ENCODE measurements at regions not wholly inside any gene's neighbourhood (a gene's known extent, or its start where the extent isn't known, plus 50 kb on each side); places are given as distances from the start of the nearest gene placed in this dataset.
"Not testable (repeated sequence)": the region's sequence is repeated elsewhere in the genome, so short reads cannot be mapped to it uniquely, and the experiment has no call there.

DNA sequence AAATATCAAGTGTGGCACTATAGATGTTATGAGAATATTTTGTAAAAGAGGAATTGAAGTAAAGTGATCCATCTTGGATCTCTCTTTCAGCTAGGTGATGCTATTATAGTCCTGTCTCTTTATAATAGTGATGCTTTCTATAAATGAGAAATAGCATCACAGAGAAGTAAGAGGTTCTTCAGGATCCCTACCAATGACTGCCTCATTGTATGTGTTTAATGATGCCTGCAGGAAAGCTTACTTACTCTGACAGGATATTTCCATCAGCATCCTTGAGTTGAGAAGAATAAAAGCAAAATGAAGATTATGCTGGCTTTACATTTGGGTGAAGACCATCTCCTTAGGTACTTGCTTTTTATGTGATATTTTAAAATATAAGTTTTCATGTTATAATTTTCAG, 846.0 kb upstream of the LRFN5 start:
- DNase-seq (ENCODE audit: extremely low read depth in 1 of 2, low read depth in 1 of 2), result no peak

DNA sequence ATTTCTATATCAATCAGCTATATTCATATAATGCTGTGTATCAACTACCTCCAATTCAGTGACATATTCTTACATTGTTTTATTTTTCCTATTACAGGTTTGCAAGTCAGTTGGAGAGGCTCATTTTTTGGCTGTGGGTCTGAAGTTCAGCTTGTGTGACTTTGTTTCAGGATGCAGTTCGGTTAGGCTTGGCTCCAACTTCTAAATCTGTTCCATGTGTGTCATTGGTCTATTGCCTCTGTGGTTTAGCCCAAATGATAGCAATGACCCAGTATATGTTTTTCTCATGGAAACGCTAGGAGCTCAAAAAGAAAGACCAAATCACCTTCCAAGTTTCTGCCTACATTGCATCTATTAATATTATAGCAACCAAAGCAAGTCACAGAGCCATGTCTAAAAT, 848.6 kb upstream of the LRFN5 start:
- no peak for DNase-seq (ENCODE audit: extremely low read depth in 1 of 2, low read depth in 1 of 2)

DNA sequence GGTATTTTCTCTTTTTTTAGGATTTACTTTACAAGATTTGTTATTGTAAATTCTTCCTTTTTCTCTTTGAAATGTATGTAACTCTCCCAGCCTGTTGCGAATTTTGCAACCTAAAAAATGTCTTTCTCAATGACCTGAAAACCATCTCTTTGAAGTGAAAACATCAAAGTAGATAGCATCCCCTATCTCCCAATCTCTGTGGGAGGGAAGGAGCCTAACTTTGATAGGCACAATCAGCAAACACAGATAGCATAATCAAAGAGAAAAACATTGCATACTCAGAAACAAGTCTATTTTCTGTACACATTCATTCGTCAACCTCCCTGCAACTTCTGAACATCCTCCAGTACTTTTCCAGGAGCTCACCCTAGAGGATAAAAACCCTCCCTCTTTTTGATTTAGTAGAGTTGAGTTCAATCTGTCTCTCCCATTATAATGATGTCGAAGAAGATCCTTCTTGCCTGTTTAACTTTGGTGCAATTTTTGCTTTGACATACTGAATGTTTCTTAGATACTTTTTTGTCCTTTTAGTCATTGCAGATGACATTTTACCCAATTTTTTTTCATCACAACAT, 849.2 kb upstream of the LRFN5 start:
- no peak for DNase-seq (ENCODE audit: extremely low read depth in 1 of 2, low read depth in 1 of 2)

DNA sequence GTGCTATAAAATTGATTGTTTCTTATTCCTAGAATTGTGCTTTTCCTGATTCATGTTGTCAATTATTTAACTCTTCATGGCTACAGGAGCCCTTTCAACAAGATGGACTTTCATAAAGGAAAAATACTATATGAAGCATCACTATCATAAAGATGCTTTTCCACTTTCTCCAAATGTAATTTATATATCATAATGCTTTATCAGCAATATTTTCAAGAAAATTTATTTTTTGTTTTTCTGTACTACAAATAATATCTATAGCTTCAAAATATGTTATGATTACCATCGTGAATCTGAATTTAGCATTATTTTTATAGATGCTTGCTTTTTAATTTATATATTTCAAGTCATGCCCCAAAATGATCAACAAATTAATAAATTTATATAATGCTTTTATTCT, 873.5 kb upstream of the LRFN5 start:
- no peak for DNase-seq (ENCODE audit: extremely low read depth in 1 of 2, low read depth in 1 of 2)

DNA sequence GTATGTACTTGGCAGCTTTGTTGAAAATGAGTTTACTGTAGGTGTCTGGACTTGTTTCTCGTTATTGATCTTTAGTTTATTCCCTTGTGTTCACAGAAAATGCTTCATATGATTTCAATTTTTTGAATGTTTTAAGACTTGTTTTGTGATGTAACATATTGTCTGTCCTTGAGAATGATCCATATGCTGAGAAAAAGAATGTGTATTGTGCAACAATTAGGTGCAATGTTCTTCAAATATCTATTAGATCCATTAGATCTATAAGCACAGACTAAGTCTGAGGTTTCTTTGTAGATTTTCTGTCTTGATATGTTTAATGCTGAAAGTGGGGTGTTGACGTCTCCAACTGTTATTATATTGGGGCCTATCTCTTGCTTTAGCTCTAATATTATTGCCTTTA, 879.6 kb upstream of the LRFN5 start:
- no peak for DNase-seq (ENCODE audit: extremely low read depth in 1 of 2, low read depth in 1 of 2)

DNA sequence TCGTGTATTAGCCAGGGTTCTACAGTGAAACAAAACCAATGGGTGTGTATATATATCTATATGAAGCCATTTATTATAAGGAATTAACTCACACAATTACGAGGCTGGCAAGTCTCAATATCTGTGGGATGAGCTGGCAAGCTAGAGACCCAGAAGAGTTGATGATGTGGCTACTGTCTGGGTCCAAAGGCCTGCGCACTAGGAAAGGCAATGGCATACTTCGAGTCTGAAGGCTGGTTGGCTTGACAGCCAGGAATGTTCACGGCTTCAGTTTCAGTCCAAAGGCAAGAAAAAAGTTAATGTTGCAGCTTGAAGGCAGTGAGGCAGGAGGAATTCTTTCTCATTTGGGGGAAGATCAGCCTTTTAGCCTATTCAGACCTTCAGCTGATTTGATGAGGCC, 893.3 kb upstream of the LRFN5 start:
- DNase-seq (ENCODE audit: extremely low read depth in 1 of 2, low read depth in 1 of 2), result no peak

DNA sequence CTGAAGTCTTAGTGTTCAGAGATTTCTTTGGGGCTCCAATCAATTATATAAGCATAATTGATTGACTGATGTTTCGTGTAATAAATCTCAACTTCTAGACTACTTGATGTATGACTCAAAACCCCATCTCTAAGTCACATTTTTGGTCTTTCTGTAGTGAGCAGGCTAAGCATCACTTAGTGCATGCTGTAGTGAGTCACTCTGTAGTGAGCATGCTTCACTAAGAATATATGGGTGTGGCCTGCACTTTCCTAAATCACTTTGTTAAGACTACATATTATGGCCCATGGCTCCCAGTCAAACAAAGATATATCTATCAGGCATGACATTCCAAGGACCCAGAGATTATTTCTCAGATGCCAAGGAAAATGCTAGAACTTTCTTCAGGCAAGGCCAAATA, 909.4 kb upstream of the LRFN5 start:
- DNase-seq (ENCODE audit: extremely low read depth in 1 of 2, low read depth in 1 of 2), result no peak

DNA sequence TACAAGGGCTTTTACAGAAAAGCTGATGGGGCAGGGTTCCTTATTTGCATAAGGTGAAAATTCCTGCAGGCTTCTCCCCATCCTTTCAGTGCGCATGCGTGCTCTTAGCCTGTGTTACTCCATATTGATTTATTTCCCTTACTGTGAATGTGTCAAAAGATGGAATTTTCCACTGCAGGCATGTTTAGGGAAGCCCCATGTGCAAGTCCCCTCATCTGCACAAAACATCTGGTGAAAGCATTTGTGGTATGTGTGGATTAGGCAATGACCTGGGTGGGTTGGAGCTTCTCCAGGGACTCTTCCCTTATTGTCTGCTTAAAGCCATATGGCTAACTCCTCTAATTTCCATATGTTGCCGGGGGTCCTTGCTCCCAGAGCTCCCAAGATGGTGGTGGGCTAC, 912.7 kb upstream of the LRFN5 start:
- no peak for DNase-seq (ENCODE audit: extremely low read depth in 1 of 2, low read depth in 1 of 2)

DNA sequence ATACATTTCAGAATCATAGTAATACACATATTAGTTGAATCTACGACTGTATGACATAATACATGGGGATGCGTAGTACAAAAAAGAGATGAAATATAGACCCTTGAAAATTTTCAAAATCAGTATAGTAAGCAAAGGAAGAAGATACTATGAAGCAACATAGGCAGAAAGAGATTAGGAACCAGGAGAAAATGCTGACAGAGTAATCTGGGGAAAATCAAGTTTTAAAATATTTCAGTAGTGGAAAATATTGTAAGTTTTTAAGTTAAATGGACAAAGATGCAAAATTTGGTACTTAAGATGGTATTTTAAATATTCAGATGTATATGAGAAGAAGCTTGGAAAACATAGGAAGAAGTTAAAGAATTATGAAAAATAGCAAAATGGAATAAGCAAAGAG, 915.6 kb upstream of the LRFN5 start:
- DNase-seq (ENCODE audit: extremely low read depth in 1 of 2, low read depth in 1 of 2), result no peak

DNA sequence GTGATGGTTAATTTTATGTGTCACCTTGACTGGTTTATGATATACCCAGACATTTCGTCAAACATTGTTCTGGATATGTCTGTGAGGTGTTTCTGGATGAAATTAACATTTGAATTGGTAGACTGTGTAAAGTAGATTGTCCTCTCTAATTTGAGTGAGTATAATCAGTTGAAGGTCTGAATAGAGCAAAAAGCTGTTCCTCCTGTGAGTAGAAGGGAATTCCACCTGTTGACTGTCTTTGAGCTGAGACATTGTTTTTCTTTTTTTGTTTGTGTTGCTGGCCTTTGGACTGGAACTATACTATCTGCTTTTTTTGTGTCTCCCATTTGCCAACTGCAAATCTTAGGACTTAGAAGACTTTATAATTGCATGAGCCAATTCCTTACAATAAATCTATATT, 920.9 kb upstream of the LRFN5 start:
- no peak for DNase-seq (ENCODE audit: extremely low read depth in 1 of 2, low read depth in 1 of 2)

DNA sequence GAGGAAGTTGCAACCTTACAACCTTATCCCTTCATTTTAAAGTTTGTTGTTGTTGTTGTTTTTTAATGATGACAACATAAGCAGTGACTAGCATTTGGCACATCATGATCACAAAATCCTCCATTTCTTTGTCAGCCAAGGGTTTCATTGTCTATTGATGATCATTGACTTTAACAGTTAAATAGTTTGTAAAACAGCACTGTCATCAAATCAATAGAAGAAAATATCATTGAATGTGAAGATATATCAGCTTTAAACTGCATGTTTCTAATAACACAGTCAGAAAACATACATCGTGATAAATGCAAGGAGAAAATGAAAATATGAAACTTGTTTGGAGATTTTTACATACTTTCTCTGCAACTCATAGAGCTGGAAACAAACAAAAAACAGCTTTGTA, 922.3 kb upstream of the LRFN5 start:
- no peak for DNase-seq (ENCODE audit: extremely low read depth in 1 of 2, low read depth in 1 of 2)

DNA sequence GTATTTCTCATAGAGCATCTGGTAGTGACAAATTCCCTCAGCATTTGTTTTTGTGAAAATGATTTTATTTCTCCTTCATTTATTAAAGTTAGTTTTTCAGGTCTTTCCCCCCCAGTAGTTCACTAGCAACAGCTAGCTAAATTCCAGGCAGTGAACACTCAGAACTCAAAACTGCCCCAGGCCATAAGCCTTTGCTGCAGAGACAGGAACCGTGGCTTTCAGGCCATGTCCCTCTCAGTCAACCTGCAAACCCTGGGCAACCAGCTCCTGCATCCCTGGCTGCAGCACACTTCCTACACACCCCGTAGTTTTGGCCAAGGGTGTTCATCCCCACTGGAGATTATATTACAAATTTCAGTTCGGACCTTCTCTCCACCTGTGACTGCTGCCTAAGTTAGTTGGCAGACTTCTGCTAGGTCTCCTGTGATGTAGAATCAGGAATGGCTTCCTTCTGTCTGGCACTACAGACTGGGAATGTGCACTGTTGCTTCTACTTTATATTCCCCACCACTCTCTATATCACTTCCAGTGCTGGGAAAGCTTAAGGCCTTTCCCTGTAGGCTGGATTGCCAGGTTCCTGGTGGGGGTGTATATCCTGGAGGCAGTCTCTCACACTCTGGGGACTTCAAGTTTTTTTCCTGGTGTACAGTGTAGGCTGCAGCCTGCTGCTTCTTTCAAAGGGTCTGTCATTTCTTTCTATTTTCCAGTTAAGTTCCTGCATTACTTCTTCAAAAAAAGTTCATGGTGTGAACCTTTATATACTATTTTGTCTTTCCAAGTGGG, 924.4 kb upstream of the LRFN5 start:
- DNase-seq (ENCODE audit: extremely low read depth in 1 of 2, low read depth in 1 of 2), result no peak

DNA sequence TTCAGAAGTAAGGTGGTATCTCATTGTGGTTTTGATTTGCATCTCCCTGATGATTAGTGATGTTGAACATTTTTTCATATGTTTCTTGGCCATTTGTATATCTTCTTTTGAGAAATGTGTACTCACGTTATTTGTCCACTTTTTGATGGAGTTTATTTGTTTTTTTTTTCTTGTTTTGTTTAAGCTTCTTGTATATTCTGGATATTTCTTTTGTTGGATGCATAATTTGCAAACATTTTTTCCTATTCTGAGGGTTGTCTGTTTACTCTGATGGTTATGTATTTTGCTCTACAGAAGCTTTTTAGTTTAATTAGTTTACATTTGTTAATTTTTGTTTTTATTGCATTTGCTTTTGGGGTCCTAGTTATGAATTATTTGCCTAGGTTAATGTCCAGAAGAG, 927.4 kb upstream of the LRFN5 start:
- no peak for DNase-seq (ENCODE audit: extremely low read depth in 1 of 2, low read depth in 1 of 2)

DNA sequence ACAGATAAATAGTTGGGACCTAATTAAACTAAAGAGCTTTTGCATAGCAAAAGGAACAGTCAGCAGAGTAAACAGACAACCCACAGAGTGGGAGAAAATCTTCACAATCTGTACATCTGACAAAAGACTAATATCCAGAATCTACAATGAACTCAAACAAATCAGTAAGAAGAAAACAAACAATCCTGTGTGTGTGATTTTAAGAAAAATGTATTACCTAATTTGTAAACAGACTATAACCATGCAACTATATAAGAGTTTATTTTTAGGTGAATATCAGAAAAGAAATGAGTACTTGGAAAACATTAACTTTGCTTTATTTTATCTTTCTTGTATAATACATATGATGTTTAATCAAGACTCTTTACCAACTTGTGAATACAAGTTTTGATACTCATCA, 929.5 kb upstream of the LRFN5 start:
- DNase-seq (ENCODE audit: extremely low read depth in 1 of 2, low read depth in 1 of 2), result not testable (repeated sequence)

DNA sequence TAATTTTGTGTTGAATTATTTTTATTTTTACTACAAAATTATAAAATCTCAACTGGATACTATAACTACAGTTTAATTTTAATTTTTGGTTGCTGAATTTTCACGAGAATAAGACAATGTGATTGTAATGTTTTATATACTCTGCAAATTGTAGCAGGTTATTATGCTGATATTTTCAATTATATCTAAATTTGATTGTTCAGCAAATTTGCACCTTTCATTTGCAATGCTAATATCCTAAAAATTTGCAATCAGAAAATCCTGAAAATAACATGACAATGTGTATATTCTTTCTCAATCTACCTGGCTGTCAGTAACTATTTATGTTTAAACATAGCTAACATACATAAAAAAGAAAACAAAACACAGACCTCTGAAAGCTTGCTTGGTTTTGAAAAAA, 932.2 kb upstream of the LRFN5 start:
- DNase-seq (ENCODE audit: extremely low read depth in 1 of 2, low read depth in 1 of 2), result no peak

DNA sequence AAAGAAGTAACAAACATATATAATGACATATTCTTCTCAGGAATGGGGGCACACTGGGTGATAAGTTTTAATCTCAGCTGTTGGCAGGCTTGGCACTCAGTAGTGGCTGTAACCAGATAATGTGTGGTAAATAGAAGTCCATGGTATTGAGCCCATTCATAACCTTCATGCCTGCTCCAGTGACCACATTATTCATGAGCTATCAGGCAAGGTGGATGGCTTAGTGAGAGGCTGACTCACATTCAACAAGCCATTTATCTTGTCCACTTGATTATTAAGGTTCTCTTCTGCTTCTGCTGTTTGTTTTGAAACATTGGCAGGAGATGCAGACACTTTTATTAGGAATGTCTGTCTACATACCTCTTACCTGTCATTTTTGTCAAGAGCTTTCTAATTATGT, 950.4 kb upstream of the LRFN5 start:
- no peak for DNase-seq (ENCODE audit: extremely low read depth in 1 of 2, low read depth in 1 of 2)

DNA sequence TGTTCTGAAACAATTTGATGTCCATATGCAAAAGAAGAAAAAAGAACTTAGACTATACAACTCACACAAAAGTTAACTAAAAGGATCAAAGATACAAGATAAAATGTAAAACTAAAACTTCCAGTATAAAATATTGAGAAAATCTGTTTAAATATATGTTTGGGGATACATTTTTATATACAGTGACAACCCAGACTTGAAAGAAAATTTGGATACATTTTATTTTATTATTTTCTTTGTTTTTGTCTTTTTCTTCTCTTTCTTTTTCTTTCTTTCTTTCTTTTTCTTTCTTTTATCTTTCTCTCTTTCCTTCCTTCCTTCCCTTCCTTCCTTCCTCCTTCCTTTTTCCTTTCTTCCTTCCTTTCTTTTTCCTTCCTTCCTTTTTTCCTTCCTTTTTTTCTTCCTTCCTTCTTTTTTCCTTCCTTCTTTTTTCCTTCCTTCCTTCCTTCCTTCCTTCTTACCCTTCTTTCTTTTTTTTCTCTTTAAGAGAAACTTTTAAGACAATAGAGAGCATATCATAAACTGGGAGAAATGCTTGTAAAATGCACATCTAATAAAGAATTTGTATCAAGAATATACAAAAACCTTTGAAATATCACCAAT, 954.5 kb upstream of the LRFN5 start:
- no peak for DNase-seq (ENCODE audit: extremely low read depth in 1 of 2, low read depth in 1 of 2)

DNA sequence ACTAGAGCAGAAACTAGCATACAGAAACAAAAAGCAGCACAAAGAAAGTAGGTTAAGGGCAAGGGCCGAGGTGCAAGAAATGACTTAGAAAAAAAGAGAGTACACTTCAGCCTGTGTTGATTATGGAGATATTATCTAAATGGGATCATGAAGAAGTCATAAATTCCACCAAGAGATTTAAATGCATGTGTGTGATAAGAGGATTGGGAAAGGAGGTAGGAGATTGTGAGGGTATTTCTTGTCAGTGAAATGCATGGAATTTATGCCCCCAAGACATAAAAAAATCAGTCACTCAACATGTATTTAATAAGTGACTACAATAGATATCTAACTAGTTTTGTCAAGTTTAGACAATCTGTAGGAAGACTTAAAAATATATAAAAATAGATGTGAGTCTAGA, 976.2 kb upstream of the LRFN5 start:
- DNase-seq (ENCODE audit: extremely low read depth in 1 of 2, low read depth in 1 of 2), result no peak

DNA sequence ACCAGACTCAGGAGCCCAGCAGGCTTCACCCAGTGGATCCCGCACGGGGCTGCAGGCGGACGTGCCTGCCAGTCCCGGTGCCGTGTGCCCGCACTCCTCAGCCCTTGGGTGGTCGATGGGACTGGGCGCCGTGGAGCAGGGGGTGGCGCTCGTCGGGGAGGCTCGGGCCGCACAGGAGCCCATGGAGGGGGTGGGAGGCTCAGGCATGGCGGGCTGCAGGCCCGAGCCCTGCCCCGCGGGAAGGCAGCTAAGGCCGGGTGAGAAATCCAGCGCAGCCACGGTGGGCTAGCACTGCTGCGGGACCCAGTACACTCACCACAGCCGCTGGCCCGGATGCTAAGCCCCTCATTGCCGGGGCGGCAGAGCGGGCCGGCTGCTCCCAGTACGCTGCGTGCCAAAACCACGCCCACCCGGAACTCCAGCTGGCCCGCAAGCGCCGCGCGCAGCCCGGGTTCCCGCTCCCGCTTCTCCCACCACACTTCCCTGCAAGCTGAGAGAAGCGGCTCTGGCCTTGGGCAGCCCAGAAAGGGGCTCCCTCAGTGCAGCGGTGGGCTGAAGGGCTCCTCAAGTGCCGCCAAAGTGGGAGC, 977.0 kb upstream of the LRFN5 start:
- DNase-seq (ENCODE audit: extremely low read depth in 1 of 2, low read depth in 1 of 2), result not testable (repeated sequence)

DNA sequence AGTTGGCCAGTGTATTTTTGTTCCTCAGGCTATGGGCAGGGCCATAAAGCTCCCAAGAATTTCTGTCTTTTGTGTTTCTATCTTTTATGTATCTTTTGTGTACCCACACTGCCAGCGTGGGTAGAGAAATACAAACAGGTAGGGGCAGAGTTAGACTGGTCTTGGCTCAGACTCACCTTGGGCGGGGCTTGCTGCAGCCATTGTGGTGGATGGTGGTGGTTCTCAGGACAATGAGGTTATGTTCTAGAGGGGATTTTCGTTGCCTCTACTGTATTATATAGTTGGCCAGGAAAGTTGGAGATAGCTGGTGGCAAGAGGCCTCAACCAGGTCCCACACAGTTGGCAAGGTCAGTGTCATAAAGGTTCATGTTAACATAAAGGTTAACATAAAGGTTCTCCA, 977.5 kb upstream of the LRFN5 start:
- DNase-seq (ENCODE audit: extremely low read depth in 1 of 2, low read depth in 1 of 2), result no peak

DNA sequence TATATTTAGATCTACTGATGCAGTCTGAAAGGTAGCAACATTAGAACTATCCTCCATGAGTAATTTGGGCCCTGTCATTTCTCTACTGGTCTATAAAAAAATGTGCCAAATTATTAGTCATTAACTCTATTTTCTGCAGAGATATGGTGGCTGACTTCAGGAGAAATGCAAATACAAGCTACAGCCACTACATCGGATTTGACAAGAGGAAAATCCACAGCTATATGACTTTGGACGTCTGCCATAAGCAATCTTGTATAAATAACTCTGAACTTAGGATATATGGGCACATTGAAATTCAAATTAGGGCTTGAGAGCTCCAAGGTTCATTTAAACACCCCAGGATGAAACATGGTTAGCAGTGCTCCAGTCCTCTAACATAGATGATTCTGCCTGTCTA, 983.0 kb upstream of the LRFN5 start:
- DNase-seq (ENCODE audit: extremely low read depth in 1 of 2, low read depth in 1 of 2), result no peak

DNA sequence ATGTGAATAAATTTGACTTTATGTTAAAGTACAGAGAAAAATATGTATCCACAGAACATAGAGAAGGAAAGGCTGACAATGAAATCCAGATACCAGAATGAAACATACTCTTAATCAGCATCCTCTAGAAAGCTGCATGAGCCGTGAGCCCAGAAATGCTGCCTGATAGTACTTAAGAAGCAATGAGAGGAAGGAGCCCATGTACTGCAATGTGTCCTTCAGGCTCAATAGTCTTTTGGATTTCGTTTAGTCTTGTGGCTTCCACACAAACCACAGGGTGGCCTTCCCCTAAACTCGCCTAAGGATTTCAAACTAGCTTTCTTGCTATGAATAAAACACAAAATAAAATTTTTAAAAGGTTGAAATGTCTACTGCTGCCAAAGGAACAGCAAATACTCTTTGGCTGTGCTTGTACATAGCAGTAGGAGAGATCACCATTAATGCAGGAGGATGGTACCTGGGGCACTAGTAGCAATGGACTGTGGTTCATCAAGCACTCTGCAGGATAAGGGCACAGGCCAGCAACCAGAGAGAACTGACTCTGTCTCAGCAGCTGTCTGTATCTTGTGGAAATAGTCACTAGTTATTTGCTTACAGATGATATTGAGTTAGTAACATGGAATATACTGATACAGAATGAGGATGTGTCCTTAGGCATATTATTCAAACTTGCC, 988.3 kb upstream of the LRFN5 start:
- DNase-seq (ENCODE audit: extremely low read depth in 1 of 2, low read depth in 1 of 2), result no peak
